Upper lobe of left lung (tissue), 4 donors: ENCODE measurements at regions not wholly inside any gene's neighbourhood (a gene's known extent, or its start where the extent isn't known, plus 50 kb on each side); places are given as distances from the start of the nearest gene placed in this dataset.

Experiments used
- CTCF ChIP-seq, 6 experiments: fragments of 450-650 bp in 4 of 6; fragments of 200-600 bp in 2 of 6; sonication (generic) in 2 of 6; IDR thresholded peaks; one replicate each; pipeline ENCODE4 v1.5.1; 2016 to 2019; ENCODE audit warnings: antibody characterized with exemption in 6 of 6
- EP300 ChIP-seq, 4 donors: sonication (generic); formaldehyde crosslinking; IDR thresholded peaks; one replicate each; pipeline ENCODE4 v1.5.1; 2017; ENCODE audit warnings: antibody characterized with exemption in 4 of 4, control low read depth in 2 of 4
- POLR2A ChIP-seq, 4 donors: fragments of 450-650 bp; IDR thresholded peaks; one replicate each; pipeline ENCODE4 v1.5.1; 2016 to 2017; ENCODE audit warnings: antibody characterized with exemption in 4 of 4, mild to moderate bottlenecking in 2 of 4
- POLR2AphosphoS5 ChIP-seq, 2 donors: sonication (generic); formaldehyde crosslinking; IDR thresholded peaks; one replicate each; pipeline ENCODE4 v1.5.1; 2017; ENCODE audit warnings: antibody characterized with exemption in 2 of 2

GRCh38 chr5:9743507-9743906 lies 113.4 kb upstream of the TAS2R1 start:
- TF ChIP-seq CTCF (IDR thresholded peaks at IDR 0.05) = no peak
- no peak for TF ChIP-seq POLR2AphosphoS5 (IDR thresholded peaks at IDR 0.05)
- no peak for TF ChIP-seq POLR2A (IDR thresholded peaks at IDR 0.05)
- TF ChIP-seq EP300 (IDR thresholded peaks at IDR 0.05) = no peak
